GM23338 (cell line): ENCODE measurements at regions not wholly inside any gene's neighbourhood (a gene's known extent, or its start where the extent isn't known, plus 50 kb on each side); places are given as distances from the start of the nearest gene placed in this dataset.

ENCODE experiments used
- ATAC-seq: fragments of 200-7000 bp; cut with Tn5 transposase; 3 replicates; pipeline ENCODE4 v1.9.1; 2020
- DNase-seq: peaks from one replicate; pipeline ENCODE4 v3.0.0-alpha.2; 2015; ENCODE audit warnings: low spot score
- H2AFZ ChIP-seq: fragments of 200-600 bp; sonication (generic); 2 replicates; pipeline ENCODE4 v1.8.0; 2016; ENCODE audit warnings: antibody characterized with exemption, mild to moderate bottlenecking, moderate library complexity
- H3F3A ChIP-seq: fragments of 200-600 bp; sonication (generic); replicated peaks from 2 replicates; pipeline ENCODE4 v1.8.0; 2017; ENCODE audit warnings: antibody characterized with exemption, mixed run types, low read depth
- H3K27ac ChIP-seq: fragments of 200-600 bp; sonication (generic); 2 replicates; pipeline ENCODE4 v1.6.1; 2016; ENCODE audit warnings: low read depth
- H3K27me3 ChIP-seq: fragments of 200-600 bp; sonication (generic); 2 replicates; pipeline ENCODE4 v1.8.0; 2016; ENCODE audit warnings: mild to moderate bottlenecking, mixed run types, moderate library complexity; ENCODE audit not compliant: insufficient read depth
- H3K36me3 ChIP-seq: fragments of 200-600 bp; sonication (generic); 2 replicates; pipeline ENCODE4 v1.8.0; 2016; ENCODE audit warnings: mild to moderate bottlenecking; ENCODE audit not compliant: insufficient read depth
- H3K4me1 ChIP-seq: fragments of 200-600 bp; sonication (generic); 2 replicates; pipeline ENCODE4 v1.8.0; 2016; ENCODE audit warnings: mild to moderate bottlenecking, moderate library complexity; ENCODE audit not compliant: insufficient read depth
- H3K4me2 ChIP-seq: fragments of 200-600 bp; sonication (generic); 2 replicates; pipeline ENCODE4 v1.7.1; 2017; ENCODE audit warnings: mixed run types
- H3K4me3 ChIP-seq: fragments of 200-600 bp; sonication (generic); 2 replicates; pipeline ENCODE4 v1.6.1; 2016; ENCODE audit warnings: mixed run types
- H3K79me2 ChIP-seq: fragments of 200-600 bp; sonication (generic); replicated peaks from 2 replicates; pipeline ENCODE4 v1.8.0; 2017; ENCODE audit warnings: mild to moderate bottlenecking; ENCODE audit not compliant: insufficient read depth
- H3K9me2 ChIP-seq: fragments of 200-600 bp; sonication (generic); 2 replicates; pipeline ENCODE4 v1.8.0; 2017; ENCODE audit not compliant: insufficient read depth
- H4K20me1 ChIP-seq: fragments of 200-600 bp; sonication (generic); replicated peaks from 2 replicates; pipeline ENCODE4 v1.8.0; 2017; ENCODE audit warnings: mild to moderate bottlenecking; ENCODE audit not compliant: insufficient read depth
- H3K27ac Mint-ChIP-seq: 2 replicates; pipeline ENCODE4 v1.8.0; 2020; ENCODE audit warnings: inconsistent platforms, mild to moderate bottlenecking, moderate library complexity, mixed read lengths
- H3K27me3 Mint-ChIP-seq: 3 replicates; pipeline ENCODE4 v1.8.0; 2022; ENCODE audit warnings: low read depth, mild to moderate bottlenecking, moderate library complexity, mixed read lengths, inconsistent platforms; ENCODE audit not compliant: insufficient read depth, poor library complexity
- H3K36me3 Mint-ChIP-seq: 3 replicates; pipeline ENCODE4 v1.8.0; 2021; ENCODE audit warnings: low read depth, mild to moderate bottlenecking, inconsistent platforms, moderate library complexity, mixed read lengths
- H3K4me1 Mint-ChIP-seq: 3 replicates; pipeline ENCODE4 v1.8.0; 2020; ENCODE audit warnings: mild to moderate bottlenecking, inconsistent platforms, mixed read lengths
- H3K4me3 Mint-ChIP-seq: 3 replicates; pipeline ENCODE4 v1.8.0; 2021; ENCODE audit warnings: moderate library complexity, mild to moderate bottlenecking, inconsistent platforms, mixed read lengths
- H3K9me3 Mint-ChIP-seq: 3 replicates; pipeline ENCODE4 v1.8.0; 2020; ENCODE audit warnings: moderate library complexity, mild to moderate bottlenecking, inconsistent platforms, mixed read lengths
- CTCF ChIP-seq, 2 experiments: fragments of 200-600 bp in 1 of 2; sonication (generic) in 1 of 2; conservative IDR thresholded peaks; 2 replicates each; pipeline versions ENCODE4 v1.5.1 to v1.6.1; 2016 to 2017; ENCODE audit warnings: antibody characterized with exemption in 2 of 2, low read depth in 2 of 2, mild to moderate bottlenecking in 2 of 2, moderate library complexity in 1 of 2
- REST ChIP-seq: IDR thresholded peaks from one replicate; pipeline ENCODE4 v1.6.1; 2018; ENCODE audit warnings: antibody characterized with exemption; ENCODE audit not compliant: unreplicated experiment
- ZNF331 ChIP-seq: fragments of 250-450 bp; sonication (Bioruptor Pico); IDR thresholded peaks from 2 replicates; pipeline ENCODE4 v1.5.0; 2020; ENCODE audit warnings: low read depth, mild to moderate bottlenecking, moderate library complexity
- ZNF462 ChIP-seq: fragments of 250-450 bp; sonication (Bioruptor Pico); IDR thresholded peaks from 2 replicates; pipeline ENCODE4 v1.5.0; 2020; ENCODE audit warnings: mild to moderate bottlenecking, moderate library complexity

GRCh38 chrX:22674932-22675331 is 324.8 kb upstream of the DDX53 start:
- H3K4me2 ChIP-seq = no peak overlapping the region
- Mint-ChIP-seq H3K9me3 (peaks cover 7% of the 10 kb centered on the region; the same call in 2 of the 3 replicates), H3K36me3 (no peaks in the 10 kb centered on the region), H3K27ac (no peak overlapping the region), H3K4me1 (peaks cover 8% of the 10 kb centered on the region), H3K27me3 (no peaks in the 10 kb centered on the region), H3K4me3 (no peak overlapping the region)
- TF ChIP-seq REST = no peak
- TF ChIP-seq ZNF331 (CRISPR knock-in tag) = no peak
- no peak overlapping the region for H2AFZ ChIP-seq
- H3K27me3 ChIP-seq = no peaks in the 10 kb centered on the region
- H3K4me3 ChIP-seq = no peak overlapping the region
- H3K27ac ChIP-seq = no peak overlapping the region
- DNase-seq = no peak
- H3K9me2 ChIP-seq = no peaks in the 10 kb centered on the region
- peaks cover 12% of the 10 kb centered on the region; the same call in 1 of the 2 replicates for H3K4me1 ChIP-seq
- no peaks in the 10 kb centered on the region for H4K20me1 ChIP-seq
- no peaks in the 10 kb centered on the region for H3K36me3 ChIP-seq
- no peaks in the 10 kb centered on the region for H3K79me2 ChIP-seq
- H3F3A ChIP-seq = no peaks in the 10 kb centered on the region
- ATAC-seq = no peak

GRCh38 chrX:22686138-22686541 is 313.6 kb upstream of the DDX53 start:
- no peaks in the 10 kb centered on the region for H3K36me3 Mint-ChIP-seq
- Histone ChIP-seq H3F3A (no peaks in the 10 kb centered on the region), H3K9me2 (peaks cover 4% of the 10 kb centered on the region; the same call in 1 of the 2 replicates), H4K20me1 (no peaks in the 10 kb centered on the region), H3K79me2 (no peaks in the 10 kb centered on the region), H3K27ac (no peak overlapping the region), H3K4me2 (no peak overlapping the region), H3K27me3 (no peaks in the 10 kb centered on the region), H3K4me3 (no peak overlapping the region), H3K4me1 (peaks cover 9% of the 10 kb centered on the region), H2AFZ (no peak overlapping the region), H3K36me3 (no peaks in the 10 kb centered on the region; the same call in 1 of the 2 replicates)
- TF ChIP-seq ZNF462 (CRISPR knock-in tag) = no peak
- no peak for TF ChIP-seq CTCF (conservative IDR thresholded peaks at IDR 0.05; ENCODE audit: low read depth in 2 of 2)
- no peaks in the 10 kb centered on the region; the same call in 2 of the 3 replicates for H3K9me3 Mint-ChIP-seq
- H3K4me3 Mint-ChIP-seq = no peak overlapping the region
- H3K4me1 Mint-ChIP-seq = peaks cover 25% of the 10 kb centered on the region
- no peak for ATAC-seq
- no peak for DNase-seq
- peaks cover 2% of the 10 kb centered on the region for H3K27me3 Mint-ChIP-seq
- no peak overlapping the region for H3K27ac Mint-ChIP-seq
